Ureter (tissue), 1 donor: ENCODE measurements at regions not wholly inside any gene's neighbourhood (a gene's known extent, or its start where the extent isn't known, plus 50 kb on each side); places are given as distances from the start of the nearest gene placed in this dataset.
"Not testable (repeated sequence)": the region's sequence is repeated elsewhere in the genome, so short reads cannot be mapped to it uniquely, and the experiment has no call there.

ENCODE experiments used
- DNase-seq: peaks from one replicate; pipeline ENCODE4 v3.0.0-alpha.2; 2020; ENCODE audit warnings: low spot score
- donor health status: DM: yes; HTN: yes; CAD: no.

DNA sequence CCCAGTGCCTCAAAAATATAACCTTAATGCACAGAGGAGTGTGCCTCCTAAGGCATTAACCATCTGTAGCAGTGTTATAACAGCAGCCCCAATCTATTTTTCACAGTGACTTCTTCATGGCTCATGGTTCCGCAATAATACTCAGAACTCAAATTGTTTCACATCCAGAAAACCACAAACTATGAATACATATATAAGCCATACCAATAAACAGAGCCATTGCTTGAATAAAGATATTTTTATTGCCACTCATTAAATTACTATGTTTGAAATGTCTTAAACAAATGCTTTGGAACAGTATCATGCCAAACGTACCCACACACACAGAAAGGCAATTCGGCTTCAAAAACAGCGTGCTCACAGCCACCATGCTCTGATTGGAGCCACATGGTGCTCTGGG is 629.3 kb upstream of the NRP1 start:
- DNase-seq, result no peak

GRCh38 chr10:33956322-33956721 is 621.9 kb upstream of the NRP1 start:
- not testable (repeated sequence) for DNase-seq

GRCh38 chr10:33955676-33956075 is 621.2 kb upstream of the NRP1 start:
- DNase-seq, result no peak

- no peak for DNase-seq
These were observed 618.4 kb upstream of the NRP1 start for GRCh38 chr10:33952692-33953360.

DNA sequence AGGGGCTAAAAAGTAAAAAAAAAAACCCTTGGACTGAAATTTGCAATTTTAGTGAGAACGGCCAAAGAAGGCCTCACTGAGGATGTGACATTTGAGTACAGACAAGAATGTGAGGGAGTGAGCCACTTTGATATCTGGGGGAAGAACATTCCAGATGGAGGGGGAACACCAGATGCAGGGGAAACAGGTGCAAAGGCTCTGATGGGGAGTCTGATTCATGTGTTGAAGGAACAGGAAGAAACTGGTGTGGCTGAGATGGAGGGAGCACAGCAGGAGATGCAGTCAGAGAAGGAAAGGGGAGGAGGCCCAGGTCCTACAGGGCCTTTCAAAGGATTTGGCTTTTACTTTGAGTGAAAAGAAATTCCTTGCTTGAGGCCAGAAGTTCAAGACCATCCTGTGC is 615.7 kb upstream of the NRP1 start:
- no peak for DNase-seq

DNA sequence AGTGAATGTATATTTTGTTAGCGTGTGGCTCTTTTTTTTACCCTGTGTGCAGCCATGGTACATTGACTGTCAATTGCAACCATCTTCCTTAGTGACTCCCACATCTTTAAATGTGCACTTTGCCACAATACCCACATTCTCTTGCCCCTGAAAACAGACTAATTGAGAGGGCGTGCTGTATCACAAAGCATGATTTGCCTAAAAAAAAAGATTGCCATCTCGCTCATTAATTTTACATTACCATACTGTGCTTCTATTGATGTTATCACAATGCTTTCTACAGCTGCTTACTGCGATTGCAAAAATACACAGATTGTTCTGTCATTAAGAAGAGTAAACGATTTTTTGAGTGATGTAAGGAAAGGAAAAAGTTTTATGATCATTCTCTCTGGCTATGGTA is 613.1 kb upstream of the NRP1 start:
- DNase-seq, result no peak

- DNase-seq, result no peak
These were observed 610.6 kb upstream of the NRP1 start for GRCh38 chr10:33945051-33945450.

DNA sequence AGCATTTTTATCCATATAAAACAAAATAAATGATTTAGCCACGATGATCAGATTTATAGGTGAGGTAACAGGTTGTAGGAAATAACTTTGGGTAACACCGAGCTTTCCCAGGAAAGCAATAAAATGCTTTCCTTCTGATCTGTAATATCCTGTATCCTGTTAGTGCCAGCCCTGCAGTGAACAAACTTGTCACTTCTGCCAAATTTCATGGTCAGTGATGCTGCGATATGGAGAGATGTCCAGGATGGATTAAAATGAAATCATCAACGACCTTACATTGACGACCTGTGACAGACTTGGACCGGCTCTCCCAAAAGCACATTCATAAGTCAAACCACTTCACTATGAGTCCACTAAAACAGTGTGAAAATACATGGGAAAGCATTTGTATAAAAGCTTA is 608.0 kb upstream of the NRP1 start:
- DNase-seq, result no peak

- no peak for DNase-seq
These were observed 605.4 kb upstream of the NRP1 start for GRCh38 chr10:33939892-33940291.

DNA sequence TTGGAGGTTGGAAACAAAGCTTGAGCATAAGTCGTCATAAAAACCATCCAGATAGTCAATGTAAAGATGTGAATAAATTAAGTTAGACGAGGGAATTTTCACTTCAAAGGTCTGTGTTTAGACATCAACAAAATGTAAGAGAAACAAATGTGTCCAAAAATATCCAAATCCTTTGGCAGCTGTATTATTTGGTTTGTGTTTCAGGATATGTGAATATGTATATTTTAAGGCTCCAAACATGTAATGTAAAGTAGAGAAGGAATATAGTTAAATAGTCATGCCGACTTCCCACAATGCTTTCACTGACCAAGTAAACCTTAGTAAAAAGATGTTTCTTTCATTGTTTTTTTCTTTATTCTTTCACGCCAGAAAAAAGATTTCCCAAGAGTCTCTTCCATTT is 604.9 kb upstream of the NRP1 start:
- no peak for DNase-seq

- no peak for DNase-seq
These were observed 603.5 kb upstream of the NRP1 start for GRCh38 chr10:33938001-33938400.

- no peak for DNase-seq
These were observed 602.7 kb upstream of the NRP1 start for GRCh38 chr10:33937036-33937730.

GRCh38 chr10:33935350-33935749 is 600.9 kb upstream of the NRP1 start:
- DNase-seq, result no peak

- no peak for DNase-seq
These were observed 595.6 kb upstream of the NRP1 start for GRCh38 chr10:33930079-33930478.

DNA sequence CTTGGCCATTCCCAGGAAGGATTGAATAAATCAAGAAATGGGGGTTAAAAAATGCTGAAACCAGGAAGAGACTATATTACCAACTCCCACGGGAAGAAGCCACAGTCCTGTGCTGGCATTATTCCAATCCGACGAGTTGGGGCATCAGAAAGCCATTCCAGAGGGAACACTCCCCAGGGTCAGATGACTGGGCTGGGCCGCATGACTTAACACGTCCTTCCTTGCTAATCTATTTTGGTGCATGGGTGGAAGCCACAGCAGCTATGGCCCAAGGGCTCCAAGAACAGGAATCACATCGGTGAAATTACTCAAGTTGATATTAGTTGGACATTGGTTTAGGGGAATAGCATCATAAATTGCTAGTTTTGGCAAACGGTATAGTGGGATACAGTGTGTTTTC is 592.9 kb upstream of the NRP1 start:
- DNase-seq, result no peak

- no peak for DNase-seq
These were observed 587.6 kb upstream of the NRP1 start for GRCh38 chr10:33921970-33922605.

DNA sequence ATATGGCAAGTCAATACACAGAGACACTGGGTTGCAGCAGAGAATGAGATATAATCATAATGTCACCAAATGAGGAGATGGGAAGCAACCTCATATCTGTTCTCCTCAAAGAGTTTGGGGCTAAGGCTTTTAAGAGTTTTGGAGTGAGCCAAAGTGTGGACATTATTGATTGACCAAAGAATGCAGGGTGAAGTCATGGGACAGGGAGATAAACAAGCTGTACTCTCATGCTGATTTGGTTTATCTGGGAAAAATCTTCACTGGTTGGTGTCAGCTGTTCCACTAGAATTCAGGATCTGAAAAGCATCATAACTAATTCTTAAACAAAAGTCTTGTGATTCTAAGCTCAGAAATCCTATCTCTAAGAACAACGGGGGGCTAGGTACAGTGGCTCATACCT is 585.9 kb upstream of the NRP1 start:
- DNase-seq, result no peak

DNA sequence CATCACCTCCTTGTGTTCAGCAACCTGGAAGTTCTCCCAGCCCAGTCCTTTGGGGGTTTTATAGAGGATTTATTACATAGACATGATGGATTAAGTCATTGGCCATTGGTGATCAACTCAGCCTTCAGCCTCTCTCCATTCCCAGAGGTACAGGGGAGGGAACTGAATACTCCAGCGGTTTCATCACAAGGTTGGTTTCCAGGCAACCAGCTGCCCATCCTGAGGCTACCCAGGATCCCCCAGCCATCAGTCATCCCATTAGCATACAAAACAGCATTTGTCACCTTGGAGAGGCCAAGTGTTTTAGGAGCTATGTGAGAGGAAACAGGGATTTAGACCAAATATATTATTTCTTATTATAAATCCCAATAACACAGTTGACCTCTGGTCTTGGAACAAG is 584.8 kb upstream of the NRP1 start:
- DNase-seq, result no peak

- no peak for DNase-seq
These were observed 582.8 kb upstream of the NRP1 start for GRCh38 chr10:33917069-33917780.

DNA sequence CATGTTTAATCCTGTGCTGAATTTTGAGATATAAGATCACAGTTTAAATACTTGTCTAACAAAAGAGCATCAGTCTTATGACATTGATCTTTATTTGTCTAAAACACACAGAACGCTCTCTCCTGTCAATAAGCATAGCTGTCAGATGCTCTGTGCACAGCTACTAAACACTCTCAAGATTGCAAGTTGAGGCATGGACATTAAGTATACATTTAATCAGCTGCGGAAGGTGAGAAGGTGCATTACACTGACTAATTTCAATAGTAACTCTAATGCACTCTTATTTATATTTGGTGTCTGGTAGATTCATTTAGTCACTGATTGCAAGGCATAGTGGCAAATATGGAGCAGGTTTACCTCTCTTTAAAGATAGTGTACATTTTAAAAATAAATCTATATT is 580.3 kb upstream of the NRP1 start:
- DNase-seq, result no peak

- no peak for DNase-seq
These were observed 578.7 kb upstream of the NRP1 start for GRCh38 chr10:33913194-33913593.

DNA sequence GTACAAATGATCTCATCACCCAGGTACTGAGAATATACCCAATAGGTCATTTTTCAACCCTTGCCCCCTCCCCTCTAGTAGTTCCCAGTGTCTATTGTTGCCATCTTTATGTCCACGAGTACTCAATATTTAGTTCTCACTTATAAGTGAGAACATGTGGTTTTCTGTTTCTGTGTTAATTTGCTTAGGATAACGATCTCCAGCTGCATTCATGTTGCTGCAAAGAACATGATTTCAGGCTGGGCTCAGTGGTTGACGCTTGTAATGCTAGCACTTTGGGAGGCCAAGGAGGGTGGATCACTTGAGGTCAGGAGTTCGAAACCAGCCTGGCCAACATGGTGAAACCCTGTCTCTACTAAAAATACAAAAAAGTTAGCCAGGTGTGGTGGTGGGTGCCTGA is 575.0 kb upstream of the NRP1 start:
- not testable (repeated sequence) for DNase-seq

DNA sequence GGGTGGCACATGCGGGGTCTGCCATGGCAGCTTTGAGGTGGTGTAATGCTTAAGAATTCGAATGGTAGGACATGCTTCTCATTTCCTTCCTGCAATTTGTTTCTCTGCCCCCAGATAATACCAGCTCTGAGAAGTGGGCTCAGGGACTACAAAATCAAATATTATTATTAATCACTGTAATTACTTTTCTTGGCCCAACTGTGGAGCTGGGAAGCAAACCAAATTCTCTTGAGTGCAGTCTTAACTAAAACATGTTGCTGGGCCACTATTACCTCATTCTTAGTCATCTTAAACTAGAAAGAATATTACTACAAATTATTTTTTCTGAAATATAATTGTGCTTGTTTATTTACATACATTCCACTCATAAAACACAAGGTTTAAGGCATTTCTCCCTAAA is 566.7 kb upstream of the NRP1 start:
- DNase-seq, result no peak
